Stimulated activated naive CD4-positive, alpha-beta T cell (primary cell): ENCODE measurements at regions not wholly inside any gene's neighbourhood (a gene's known extent, or its start where the extent isn't known, plus 50 kb on each side); places are given as distances from the start of the nearest gene placed in this dataset.
"Not testable (repeated sequence)": the region's sequence is repeated elsewhere in the genome, so short reads cannot be mapped to it uniquely, and the experiment has no call there.

ENCODE experiments used
- DNase-seq, 6 experiments: peaks; one replicate each; lab custom pipeline; 2025; lab: John Stamatoyannopoulos, UW

GRCh38 chr15:81825136-81825535 lies 220.7 kb downstream of the MEX3B start:
- no peak for DNase-seq

- not testable (repeated sequence) for DNase-seq
Measured at GRCh38 chr15:81822587-81822986, 223.2 kb downstream of the MEX3B start.

- DNase-seq = no peak
Measured at GRCh38 chr15:81819924-81820635, 225.7 kb downstream of the MEX3B start.

- no peak for DNase-seq
Measured at GRCh38 chr15:81814882-81815455, 230.8 kb downstream of the MEX3B start.

GRCh38 chr15:81813215-81813614 lies 232.6 kb downstream of the MEX3B start:
- no peak for DNase-seq

GRCh38 chr15:81812456-81812855 lies 233.4 kb downstream of the MEX3B start:
- DNase-seq = no peak

GRCh38 chr15:81811736-81812135 lies 234.1 kb downstream of the MEX3B start:
- no peak for DNase-seq

- no peak for DNase-seq
Measured at GRCh38 chr15:81809543-81809942, 236.3 kb downstream of the MEX3B start.

- no peak for DNase-seq
Measured at GRCh38 chr15:81807806-81808205, 238.0 kb downstream of the MEX3B start.

- no peak for DNase-seq
Measured at GRCh38 chr15:81807186-81807585, 238.6 kb downstream of the MEX3B start.

GRCh38 chr15:81795899-81796298 lies 249.9 kb downstream of the MEX3B start:
- DNase-seq = no peak

- DNase-seq = no peak
Measured at GRCh38 chr15:81792646-81793045, 253.2 kb downstream of the MEX3B start.

- DNase-seq = not testable (repeated sequence)
Measured at GRCh38 chr15:81791322-81791721, 254.5 kb downstream of the MEX3B start.

GRCh38 chr15:81789403-81789802 lies 256.4 kb downstream of the MEX3B start:
- no peak for DNase-seq

- DNase-seq = no peak
Measured at GRCh38 chr15:81786776-81787175, 259.0 kb downstream of the MEX3B start.

- no peak for DNase-seq
Measured at GRCh38 chr15:81785679-81786078, 260.1 kb downstream of the MEX3B start.

- DNase-seq = no peak
Measured at GRCh38 chr15:81785181-81785580, 260.6 kb downstream of the MEX3B start.

- DNase-seq = no peak
Measured at GRCh38 chr15:81784751-81785150, 261.1 kb downstream of the MEX3B start.

GRCh38 chr15:81783586-81783985 lies 262.2 kb downstream of the MEX3B start:
- no peak for DNase-seq

- DNase-seq = no peak
Measured at GRCh38 chr15:81783076-81783475, 262.7 kb downstream of the MEX3B start.

GRCh38 chr15:81781395-81781794 lies 264.4 kb downstream of the MEX3B start:
- DNase-seq = no peak

GRCh38 chr15:81780966-81781365 lies 264.9 kb downstream of the MEX3B start:
- no peak for DNase-seq

GRCh38 chr15:81779181-81779580 lies 266.6 kb downstream of the MEX3B start:
- DNase-seq = no peak

- DNase-seq = no peak
Measured at GRCh38 chr15:81777546-81777945, 268.3 kb downstream of the MEX3B start.
